Stimulated activated CD4-positive, alpha-beta T cell treated with anti-CD3 and anti-CD28 coated beads, Interleukin-1b, Interleukin-23, amount 100 ng/mL, for 24 hours (primary cell): ENCODE measurements at regions not wholly inside any gene's neighbourhood (a gene's known extent, or its start where the extent isn't known, plus 50 kb on each side); places are given as distances from the start of the nearest gene placed in this dataset.
"Not testable (repeated sequence)": the region's sequence is repeated elsewhere in the genome, so short reads cannot be mapped to it uniquely, and the experiment has no call there.

ENCODE experiments used
- DNase-seq, 4 experiments: peaks; one replicate each; pipeline ENCODE4 v3.0.0-alpha.2; 2020; ENCODE audit warnings: low read depth in 4 of 4, low spot score in 1 of 4

- no peak for DNase-seq
Observed at GRCh38 chr1:119191325-119191724, 50.9 kb upstream of the WARS2 start.

- DNase-seq: no peak
Observed at GRCh38 chr1:119204197-119204960, 63.9 kb upstream of the WARS2 start.

GRCh38 chr1:119204961-119205357, 64.5 kb upstream of the WARS2 start:
- no peak for DNase-seq

GRCh38 chr1:119209061-119209460, 68.6 kb upstream of the WARS2 start:
- DNase-seq: no peak

GRCh38 chr1:119209596-119210295, 69.3 kb upstream of the WARS2 start:
- DNase-seq: no peak

GRCh38 chr1:119210296-119210649, 69.8 kb upstream of the WARS2 start:
- no peak for DNase-seq

- DNase-seq: not testable (repeated sequence)
Observed at GRCh38 chr1:119213213-119213612, 72.8 kb upstream of the WARS2 start.

GRCh38 chr1:119214961-119215360, 74.5 kb upstream of the WARS2 start:
- not testable (repeated sequence) for DNase-seq

- DNase-seq: no peak
Observed at GRCh38 chr1:119217309-119217828, 76.9 kb upstream of the WARS2 start.

GRCh38 chr1:119219711-119220110, 79.3 kb upstream of the WARS2 start:
- no peak for DNase-seq

- DNase-seq: no peak
Observed at GRCh38 chr1:119220991-119221390, 80.5 kb upstream of the WARS2 start.

- DNase-seq: no peak
Observed at GRCh38 chr1:119222271-119222670, 81.8 kb upstream of the WARS2 start.

GRCh38 chr1:119225265-119225664, 84.8 kb upstream of the WARS2 start:
- no peak for DNase-seq

- no peak for DNase-seq
Observed at GRCh38 chr1:119225831-119226230, 85.4 kb upstream of the WARS2 start.

- DNase-seq: no peak
Observed at GRCh38 chr1:119226321-119226720, 85.9 kb upstream of the WARS2 start.

GRCh38 chr1:119226913-119227312, 86.5 kb upstream of the WARS2 start:
- DNase-seq: no peak

GRCh38 chr1:119227456-119227855, 87.0 kb upstream of the WARS2 start:
- no peak for DNase-seq

GRCh38 chr1:119228335-119229080, 88.1 kb upstream of the WARS2 start:
- no peak for DNase-seq

GRCh38 chr1:119235120-119235519, 94.7 kb upstream of the WARS2 start:
- DNase-seq: no peak

GRCh38 chr1:119245881-119246280, 105.4 kb upstream of the WARS2 start:
- no peak for DNase-seq

GRCh38 chr1:119249283-119249682, 108.8 kb upstream of the WARS2 start:
- DNase-seq: no peak

- no peak for DNase-seq
Observed at GRCh38 chr1:119250299-119250698, 109.8 kb upstream of the WARS2 start.
